ENCODE measurements at regions not wholly inside any gene's neighbourhood (a gene's known extent, or its start where the extent isn't known, plus 50 kb on each side); places are given as distances from the start of the nearest gene placed in this dataset.

DNA sequence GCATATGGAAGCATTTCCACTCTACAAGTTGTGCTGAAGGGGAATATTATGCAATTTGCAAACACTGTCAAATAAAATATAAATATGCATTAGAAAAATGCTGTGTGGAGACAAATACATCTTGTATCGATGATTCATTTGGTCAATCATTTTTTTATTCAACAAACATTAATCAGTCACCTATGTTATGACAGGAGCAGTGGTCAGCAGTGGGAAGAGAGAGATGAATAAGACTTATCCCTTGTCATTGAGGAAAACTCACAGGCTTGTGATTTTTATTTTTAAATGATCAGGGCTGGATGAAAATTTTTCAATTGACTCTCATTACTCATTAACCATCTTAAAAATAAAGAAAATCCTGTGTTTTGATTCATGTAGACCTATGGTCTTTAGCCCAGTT lies 574.1 kb downstream of the ACTL7B start:
- no peaks in the 10 kb centered on the region for H3K9me3 Mint-ChIP-seq (ENCODE audit: low read depth)
- DNase-seq (ENCODE audit: low spot score, unreplicated experiment), result no peak
- H3K4me1 Mint-ChIP-seq (ENCODE audit: low read depth), result peaks cover 3% of the 10 kb centered on the region
- TF ChIP-seq, protein P1, sequence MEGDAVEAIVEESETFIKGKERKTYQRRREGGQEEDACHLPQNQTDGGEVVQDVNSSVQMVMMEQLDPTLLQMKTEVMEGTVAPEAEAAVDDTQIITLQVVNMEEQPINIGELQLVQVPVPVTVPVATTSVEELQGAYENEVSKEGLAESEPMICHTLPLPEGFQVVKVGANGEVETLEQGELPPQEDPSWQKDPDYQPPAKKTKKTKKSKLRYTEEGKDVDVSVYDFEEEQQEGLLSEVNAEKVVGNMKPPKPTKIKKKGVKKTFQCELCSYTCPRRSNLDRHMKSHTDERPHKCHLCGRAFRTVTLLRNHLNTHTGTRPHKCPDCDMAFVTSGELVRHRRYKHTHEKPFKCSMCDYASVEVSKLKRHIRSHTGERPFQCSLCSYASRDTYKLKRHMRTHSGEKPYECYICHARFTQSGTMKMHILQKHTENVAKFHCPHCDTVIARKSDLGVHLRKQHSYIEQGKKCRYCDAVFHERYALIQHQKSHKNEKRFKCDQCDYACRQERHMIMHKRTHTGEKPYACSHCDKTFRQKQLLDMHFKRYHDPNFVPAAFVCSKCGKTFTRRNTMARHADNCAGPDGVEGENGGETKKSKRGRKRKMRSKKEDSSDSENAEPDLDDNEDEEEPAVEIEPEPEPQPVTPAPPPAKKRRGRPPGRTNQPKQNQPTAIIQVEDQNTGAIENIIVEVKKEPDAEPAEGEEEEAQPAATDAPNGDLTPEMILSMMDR (IDR thresholded peaks at IDR 0.05; ENCODE audit: unreplicated experiment), result no peak
- H3K27me3 Mint-ChIP-seq, result peaks cover 67% of the 10 kb centered on the region
- no peaks in the 10 kb centered on the region for H3K36me3 Mint-ChIP-seq (ENCODE audit: insufficient read depth)
- H3K4me3 Mint-ChIP-seq (ENCODE audit: low read depth), result no peak overlapping the region
- no peak overlapping the region for H3K27ac Mint-ChIP-seq

DNA sequence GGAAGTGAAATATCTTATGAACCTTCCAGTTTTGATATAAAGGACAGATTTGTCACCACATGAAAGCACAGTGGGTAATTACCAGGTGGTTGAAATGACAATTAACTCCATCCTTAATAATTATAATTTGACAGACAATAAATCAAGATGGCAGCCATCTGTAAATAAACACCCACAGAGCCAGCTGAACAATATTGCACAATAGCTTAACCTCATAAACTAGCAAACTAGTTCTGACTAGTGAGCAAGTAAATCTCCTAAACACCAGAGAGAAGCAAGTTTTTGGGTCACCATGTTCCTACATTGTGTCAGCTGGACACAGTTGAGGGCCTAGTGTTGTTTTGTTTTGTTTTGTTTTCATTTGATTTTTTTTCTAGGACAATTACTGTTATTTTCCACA lies 577.4 kb downstream of the ACTL7B start:
- TF ChIP-seq, protein P1 (IDR thresholded peaks at IDR 0.05; ENCODE audit: unreplicated experiment), result no peak
- H3K4me3 Mint-ChIP-seq (ENCODE audit: low read depth), result no peak overlapping the region
- peaks cover 77% of the 10 kb centered on the region for H3K27me3 Mint-ChIP-seq
- H3K4me1 Mint-ChIP-seq (ENCODE audit: low read depth), result peaks cover 7% of the 10 kb centered on the region
- no peaks in the 10 kb centered on the region for H3K36me3 Mint-ChIP-seq (ENCODE audit: insufficient read depth)
- H3K27ac Mint-ChIP-seq, result no peak overlapping the region
- DNase-seq (ENCODE audit: low spot score, unreplicated experiment), result no peak
- no peaks in the 10 kb centered on the region for H3K9me3 Mint-ChIP-seq (ENCODE audit: low read depth)

DNA sequence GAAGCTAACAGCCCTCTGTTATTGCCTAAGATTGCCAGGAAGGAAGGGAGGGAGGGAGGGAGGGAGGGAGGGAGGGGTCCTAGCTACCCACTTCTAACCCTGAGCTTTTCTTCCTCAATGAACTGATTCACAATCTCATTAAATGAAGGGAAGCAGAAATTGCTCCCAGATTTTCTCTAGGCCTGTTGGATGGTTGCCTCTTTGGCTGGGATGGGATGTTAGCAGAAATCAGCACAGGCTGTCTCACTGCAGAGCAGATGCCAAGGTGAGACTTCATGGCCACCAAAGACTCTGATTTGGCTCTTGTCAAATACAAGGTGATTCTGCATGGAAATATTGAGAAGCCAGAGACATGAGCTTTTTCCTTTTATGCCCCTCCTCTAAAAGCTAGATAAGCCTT lies 578.6 kb downstream of the ACTL7B start:
- Mint-ChIP-seq H3K36me3 (ENCODE audit: insufficient read depth) (no peaks in the 10 kb centered on the region), H3K4me1 (ENCODE audit: low read depth) (peaks cover 16% of the 10 kb centered on the region), H3K4me3 (ENCODE audit: low read depth) (no peak overlapping the region), H3K27me3 (peaks cover 77% of the 10 kb centered on the region), H3K27ac (no peak overlapping the region), H3K9me3 (ENCODE audit: low read depth) (no peaks in the 10 kb centered on the region)
- TF ChIP-seq, protein P1 (IDR thresholded peaks at IDR 0.05; ENCODE audit: unreplicated experiment), result no peak
- no peak for DNase-seq (ENCODE audit: low spot score, unreplicated experiment)

DNA sequence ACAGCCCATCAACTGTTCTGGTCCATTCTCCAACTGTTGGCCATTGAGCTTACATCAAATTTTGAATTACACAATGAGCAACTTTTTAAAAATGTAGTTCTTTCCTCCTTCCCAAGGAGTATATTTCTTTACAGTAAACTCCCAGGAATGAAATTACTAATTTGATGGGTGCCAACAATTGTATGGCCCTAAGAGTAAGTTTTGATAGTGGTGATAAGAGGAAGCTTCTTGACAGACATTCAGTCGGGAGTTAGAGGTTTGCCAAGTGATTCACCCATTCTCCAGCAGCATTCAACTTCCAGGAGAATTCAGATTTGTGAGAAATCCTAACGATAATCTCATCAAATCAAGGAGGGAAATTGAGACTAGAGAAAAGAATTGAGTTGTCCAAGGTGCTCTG lies 579.9 kb downstream of the ACTL7B start:
- Mint-ChIP-seq H3K4me1 (ENCODE audit: low read depth) (peaks cover 28% of the 10 kb centered on the region), H3K36me3 (ENCODE audit: insufficient read depth) (no peaks in the 10 kb centered on the region), H3K27me3 (peaks cover 69% of the 10 kb centered on the region), H3K4me3 (ENCODE audit: low read depth) (no peak overlapping the region), H3K27ac (no peak overlapping the region), H3K9me3 (ENCODE audit: low read depth) (no peaks in the 10 kb centered on the region)
- no peak for DNase-seq (ENCODE audit: low spot score, unreplicated experiment)
- TF ChIP-seq, protein P1 (IDR thresholded peaks at IDR 0.05; ENCODE audit: unreplicated experiment), result no peak

DNA sequence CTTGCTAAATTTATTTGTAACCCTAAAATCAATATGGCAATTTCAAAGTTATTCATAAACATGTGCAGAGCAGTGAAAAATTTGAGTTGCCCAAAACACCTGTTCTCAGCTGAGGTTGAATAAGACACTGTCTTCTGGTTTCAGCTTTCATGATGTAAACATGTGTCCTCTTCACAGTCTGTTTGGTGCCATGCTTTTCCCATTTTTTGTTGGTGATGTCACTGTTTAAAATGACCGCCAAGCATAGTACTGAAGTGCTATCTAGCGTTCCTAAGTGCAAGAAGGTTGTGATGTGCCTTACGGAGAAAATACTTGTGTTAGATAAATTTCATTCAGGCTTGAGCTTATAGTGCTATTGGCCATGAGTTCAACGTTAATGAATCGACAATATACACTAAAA lies 580.8 kb downstream of the ACTL7B start:
- H3K4me1 Mint-ChIP-seq (ENCODE audit: low read depth), result peaks cover 37% of the 10 kb centered on the region
- H3K9me3 Mint-ChIP-seq (ENCODE audit: low read depth), result no peaks in the 10 kb centered on the region
- no peak overlapping the region for H3K27ac Mint-ChIP-seq
- TF ChIP-seq, protein P1 (IDR thresholded peaks at IDR 0.05; ENCODE audit: unreplicated experiment), result no peak
- no peaks in the 10 kb centered on the region for H3K36me3 Mint-ChIP-seq (ENCODE audit: insufficient read depth)
- DNase-seq (ENCODE audit: low spot score, unreplicated experiment), result no peak
- no peak overlapping the region for H3K4me3 Mint-ChIP-seq (ENCODE audit: low read depth)
- H3K27me3 Mint-ChIP-seq, result peaks cover 66% of the 10 kb centered on the region
